SIG-M5 treated with dmso at 0.1 percent for 504 hours (cell line): ENCODE measurements at regions not wholly inside any gene's neighbourhood (a gene's known extent, or its start where the extent isn't known, plus 50 kb on each side); places are given as distances from the start of the nearest gene placed in this dataset.

Source experiments
- DNase-seq: peaks from one replicate; lab custom pipeline; 2025; ENCODE audit not compliant: unreplicated experiment; lab: John Stamatoyannopoulos, UW

DNA sequence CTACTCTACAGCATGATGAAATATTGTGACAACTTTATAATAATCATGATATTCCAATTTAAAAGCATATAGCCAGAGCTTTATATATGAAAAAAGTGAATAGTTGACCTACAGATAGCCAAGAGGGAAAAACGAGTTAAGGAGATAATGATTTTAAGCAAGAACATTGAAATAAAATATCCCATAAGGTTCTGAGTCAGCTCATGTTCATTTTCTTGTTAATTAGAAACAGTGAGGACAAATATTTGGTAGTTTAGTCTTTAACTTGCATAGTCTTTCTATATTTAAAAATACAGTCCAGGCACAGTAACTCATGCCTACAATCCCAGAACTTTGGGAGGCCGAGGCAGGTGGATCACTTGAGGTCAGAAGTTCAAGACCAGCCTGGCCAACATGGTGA is 55.8 kb upstream of the CDH6 start:
- DNase-seq, result no peak

DNA sequence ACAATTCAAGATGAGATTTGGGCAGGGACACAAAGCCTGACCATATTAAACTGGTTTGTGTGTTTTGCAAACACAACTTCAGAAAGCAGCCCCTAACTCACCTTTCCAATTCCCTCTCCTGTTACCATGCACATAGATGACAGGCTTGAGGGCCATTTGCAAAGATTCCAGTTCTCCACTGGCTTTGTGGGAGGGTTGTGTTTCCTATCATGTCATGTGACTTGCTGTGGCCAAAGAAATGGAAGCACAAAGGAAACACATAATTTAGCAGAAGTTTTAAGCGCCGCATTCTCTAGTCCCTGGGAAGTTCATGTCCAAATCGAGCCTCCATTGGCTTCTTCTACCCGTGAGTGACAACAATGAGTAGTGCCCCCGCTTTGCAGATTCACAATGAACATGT is 57.9 kb upstream of the CDH6 start:
- no peak for DNase-seq

DNA sequence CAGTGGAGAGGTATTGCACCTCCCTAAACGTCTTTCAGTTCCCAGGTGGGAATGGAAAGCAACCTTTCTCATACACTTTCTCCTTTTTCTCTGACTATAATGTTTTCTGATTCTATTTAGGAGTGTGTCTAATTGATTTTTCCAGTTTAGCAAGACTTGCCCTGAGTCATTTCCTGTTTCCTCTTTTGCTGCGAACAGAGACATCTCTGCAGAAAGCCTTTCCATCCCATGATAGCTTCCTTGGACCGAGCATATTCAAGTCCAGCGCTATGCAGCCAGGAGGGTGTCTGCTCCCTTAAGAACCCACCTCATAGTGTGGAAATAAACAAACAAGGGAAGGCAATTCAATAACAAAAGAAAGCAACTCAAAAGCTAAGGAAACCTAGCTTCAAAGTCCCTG is 60.0 kb upstream of the CDH6 start:
- DNase-seq, result peak; percentile 65

DNA sequence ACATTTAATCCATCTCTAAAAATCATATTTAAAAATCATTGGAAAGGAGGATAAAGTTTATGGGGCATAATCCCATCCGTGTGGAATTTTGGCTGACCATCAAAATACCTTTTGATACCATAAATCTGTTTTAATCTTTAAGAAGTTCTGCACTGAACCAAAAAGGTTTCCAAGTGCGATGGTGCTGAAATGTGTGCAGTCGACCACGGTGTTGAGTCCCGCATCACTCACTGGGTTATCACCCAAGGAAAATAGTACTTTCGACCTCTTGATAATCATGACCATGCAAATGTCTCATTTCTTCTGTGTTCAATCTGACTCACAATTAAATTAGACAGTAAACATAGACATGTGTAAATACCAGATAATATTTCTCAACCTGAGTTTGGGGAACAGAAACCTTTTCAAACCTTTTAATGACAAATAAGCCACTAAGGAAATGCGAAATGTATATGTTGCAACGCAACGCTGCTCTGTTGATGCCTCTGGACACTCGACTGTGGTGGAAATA is 62.0 kb upstream of the CDH6 start:
- peak; percentile 50 for DNase-seq

DNA sequence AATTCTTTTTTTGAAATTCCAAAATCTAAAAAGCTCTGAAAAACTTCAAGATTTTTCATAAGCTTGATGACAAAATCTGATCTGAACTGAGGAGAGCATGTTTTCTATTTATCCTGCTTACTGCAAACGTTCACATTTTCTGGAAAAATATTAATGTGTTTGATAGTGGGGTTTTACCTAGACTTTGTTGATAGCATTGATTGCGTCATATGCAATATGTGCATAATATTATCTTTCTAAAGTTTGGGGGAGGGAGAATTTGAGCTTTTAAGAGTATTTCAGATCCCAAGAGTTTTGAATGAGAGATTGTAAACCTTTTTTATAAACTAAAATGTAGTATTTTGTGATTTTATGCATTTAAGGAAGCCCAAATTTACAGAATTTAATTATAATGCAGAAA is 62.8 kb upstream of the CDH6 start:
- DNase-seq, result no peak

DNA sequence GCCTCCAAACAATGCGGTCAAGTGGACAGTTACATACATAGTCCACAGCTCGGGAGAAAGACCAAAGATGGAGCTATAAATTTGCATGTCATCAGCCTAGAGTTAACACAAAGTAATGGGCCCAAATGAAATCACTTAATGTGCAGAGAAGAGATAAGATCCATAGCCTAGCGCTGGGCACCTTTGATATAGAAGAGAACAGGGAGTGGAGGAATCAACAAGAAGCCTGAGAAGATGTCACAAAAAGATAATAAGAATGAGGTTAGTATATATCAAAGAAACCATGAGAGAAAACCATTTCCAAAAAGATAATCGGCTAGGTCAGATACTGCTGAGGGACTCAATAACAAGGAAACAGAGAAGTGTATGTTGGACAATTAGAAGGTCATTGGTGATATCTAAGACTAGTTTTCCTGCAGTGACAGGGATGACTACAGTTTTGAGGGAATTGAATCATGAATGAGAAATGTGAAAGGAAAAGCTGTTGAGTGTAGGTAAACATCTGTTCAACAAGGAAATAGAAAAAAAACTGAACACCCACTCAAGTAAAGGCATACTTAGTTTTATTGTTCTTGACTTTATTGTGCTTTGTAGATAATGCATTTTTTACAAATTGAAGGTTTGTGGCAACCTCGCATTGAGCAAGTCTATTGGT is 68.7 kb upstream of the CDH6 start:
- DNase-seq, result no peak

DNA sequence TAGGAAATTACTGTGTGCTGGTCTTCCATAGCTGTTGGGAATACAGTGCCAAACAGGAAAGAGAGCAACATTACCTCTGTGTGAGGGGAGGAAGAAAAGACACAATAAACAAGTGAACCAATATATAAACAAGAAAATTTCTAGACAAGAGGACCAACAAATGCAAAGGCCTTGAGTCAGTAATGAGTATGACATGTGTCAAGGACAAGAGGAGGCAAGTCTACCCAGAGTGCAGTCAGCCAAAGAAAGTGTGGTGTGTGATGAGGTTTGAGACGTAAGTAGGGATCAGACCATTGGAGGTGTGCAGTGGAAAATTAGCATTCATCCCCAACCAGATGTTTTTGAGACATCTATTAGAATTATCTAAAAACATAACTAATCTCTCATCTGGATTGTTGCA is 69.5 kb upstream of the CDH6 start:
- no peak for DNase-seq

DNA sequence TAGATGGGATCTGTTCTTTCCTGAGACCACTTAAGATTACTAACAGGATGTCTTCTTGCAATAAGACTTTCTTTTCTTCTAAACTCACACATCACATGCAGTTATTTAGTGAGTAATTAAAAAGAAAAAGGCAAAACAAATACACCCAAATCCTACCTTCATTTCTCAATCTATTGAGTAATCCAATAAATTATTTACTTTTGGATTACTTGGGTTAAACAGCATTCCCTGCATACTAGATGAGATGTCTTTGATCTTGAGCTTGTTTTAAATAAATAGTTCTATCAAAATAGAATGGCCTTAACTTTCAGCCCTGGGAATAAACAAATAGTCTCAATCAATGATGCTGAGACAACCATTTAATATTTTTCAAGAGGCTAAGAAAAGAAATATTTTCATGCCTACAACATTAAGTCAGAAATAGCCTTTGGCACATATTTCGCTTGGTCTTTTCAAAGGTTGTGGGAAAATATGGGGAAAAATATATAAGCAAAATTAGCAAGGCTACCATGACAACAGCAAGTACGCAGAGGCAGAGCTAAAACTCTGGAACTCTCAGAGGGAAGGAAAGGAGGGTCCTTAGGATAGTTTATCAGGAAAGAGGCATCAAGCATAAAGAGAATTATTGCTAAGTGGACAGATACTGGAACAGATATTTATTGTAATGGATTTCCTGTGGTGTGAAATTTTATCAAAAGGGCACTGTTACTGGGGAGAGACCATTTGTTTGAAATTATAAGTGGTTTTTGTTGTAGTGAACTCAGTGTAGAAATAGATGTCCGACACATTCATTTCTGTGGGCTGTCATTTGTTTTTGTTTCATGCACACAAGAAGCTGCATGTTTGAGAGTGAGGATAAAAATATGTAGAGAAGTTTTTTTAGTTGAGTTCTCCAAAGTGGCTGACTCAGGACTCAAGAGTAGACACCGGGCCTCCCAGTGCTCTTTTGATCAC is 70.2 kb upstream of the CDH6 start:
- no peak for DNase-seq

DNA sequence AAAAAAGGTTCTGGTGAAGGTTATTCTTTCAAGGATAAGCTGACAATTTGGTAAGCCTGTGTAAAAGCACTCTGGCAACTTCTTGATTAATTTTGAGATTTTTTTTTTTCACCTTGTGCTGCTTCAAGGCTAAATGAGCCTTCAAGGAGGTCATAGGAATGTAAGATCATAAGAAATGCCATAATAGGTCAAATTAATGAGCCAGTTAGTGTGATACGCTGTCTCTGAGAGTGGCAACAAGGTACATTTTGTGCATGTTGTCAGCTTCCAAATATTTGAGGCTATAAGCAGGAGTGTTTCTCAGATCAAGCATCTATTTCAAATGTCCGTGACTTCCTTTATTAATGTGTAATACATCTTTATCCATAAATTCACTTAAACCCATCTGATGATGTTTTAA is 72.3 kb upstream of the CDH6 start:
- DNase-seq, result no peak

DNA sequence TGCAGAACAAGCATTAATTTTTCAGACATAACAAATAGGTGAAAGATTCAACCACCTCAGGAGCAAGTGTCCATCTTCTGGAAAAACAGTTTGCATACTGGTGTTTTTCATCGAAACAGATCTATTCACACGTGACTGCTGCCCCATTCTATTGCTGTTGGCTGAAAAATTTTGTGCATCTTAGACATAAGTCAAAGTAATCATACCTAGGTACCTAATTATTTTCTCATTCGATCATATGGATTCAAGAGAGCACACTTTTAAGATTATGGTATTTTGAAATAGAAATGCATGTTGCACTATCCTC is 72.9 kb upstream of the CDH6 start:
- DNase-seq, result no peak

DNA sequence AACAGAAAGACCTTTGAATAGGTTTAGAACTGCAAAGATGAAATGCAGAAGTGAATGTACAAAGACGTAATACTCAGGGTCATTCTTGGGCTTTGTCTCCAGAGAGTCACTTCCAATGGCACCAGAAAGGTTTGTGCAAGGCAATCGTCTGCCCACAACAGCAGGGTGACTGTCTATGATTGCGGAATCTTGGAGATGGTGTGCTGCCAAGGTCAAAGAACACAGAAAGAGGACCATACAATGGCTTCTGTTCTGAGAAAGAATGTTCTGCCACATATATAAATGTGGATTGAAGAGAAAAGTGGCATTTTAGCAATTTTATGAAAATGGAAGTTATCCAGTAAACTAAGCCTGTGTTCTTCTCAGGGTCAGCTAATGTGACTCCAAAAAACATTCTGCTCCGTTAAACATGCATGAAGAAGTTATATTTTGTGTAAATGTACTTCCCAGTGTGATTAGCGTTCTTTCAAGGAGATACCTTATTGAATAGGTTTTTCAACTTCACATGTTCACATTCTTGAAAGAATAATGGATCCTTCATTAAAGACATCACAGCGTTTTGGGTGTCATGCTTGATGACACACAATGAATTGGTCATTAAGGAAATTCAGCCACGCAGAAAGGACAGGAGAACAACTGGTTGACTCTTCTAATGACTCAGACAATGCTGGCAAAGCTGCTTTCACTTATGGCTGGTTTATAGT is 73.4 kb upstream of the CDH6 start:
- DNase-seq, result peak; percentile 80

DNA sequence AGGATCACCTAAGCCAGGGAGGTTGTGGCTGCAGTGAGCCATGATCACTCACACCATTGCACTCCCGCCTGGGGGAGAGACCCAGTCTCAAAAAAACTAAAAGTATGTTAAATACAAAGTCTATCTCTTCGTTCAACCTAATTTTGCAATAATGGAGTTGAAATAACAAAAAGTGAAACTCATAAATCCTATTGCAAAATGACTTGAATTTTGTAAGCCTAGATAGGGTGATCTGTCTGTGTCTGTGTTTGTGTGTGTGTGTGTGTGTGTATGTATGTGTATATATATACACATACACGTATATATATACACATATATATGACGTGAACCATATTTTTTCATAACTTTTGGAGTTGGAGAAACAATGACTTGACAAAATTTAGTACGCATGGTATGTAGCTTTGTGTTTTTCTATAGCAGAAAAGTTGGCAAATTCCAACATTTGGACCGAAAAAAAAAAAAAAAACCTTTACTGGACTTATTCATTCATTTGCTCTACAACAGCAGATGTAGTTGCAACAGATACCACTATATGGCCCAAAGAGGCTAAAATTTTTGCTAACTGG is 76.9 kb upstream of the CDH6 start:
- peak; percentile 51 for DNase-seq

DNA sequence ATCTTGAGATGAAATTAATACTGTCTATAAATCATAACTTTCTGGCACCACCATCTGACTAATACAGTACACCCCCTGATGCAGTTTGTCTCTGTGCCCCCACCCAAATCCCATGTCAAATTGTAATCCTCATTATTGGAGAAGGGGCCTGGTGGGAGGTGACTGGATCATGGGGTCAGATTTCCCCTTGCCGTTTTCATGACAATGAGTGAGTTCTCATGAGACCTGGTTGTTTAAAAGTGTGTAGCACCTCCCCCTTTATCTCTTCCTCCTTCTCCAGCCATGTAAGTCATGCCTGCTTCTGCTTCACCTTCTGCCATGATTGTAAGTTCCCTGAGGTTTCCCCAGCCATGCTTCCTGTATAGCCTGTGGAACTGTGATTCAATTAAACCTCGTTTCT is 78.7 kb upstream of the CDH6 start:
- no peak for DNase-seq

DNA sequence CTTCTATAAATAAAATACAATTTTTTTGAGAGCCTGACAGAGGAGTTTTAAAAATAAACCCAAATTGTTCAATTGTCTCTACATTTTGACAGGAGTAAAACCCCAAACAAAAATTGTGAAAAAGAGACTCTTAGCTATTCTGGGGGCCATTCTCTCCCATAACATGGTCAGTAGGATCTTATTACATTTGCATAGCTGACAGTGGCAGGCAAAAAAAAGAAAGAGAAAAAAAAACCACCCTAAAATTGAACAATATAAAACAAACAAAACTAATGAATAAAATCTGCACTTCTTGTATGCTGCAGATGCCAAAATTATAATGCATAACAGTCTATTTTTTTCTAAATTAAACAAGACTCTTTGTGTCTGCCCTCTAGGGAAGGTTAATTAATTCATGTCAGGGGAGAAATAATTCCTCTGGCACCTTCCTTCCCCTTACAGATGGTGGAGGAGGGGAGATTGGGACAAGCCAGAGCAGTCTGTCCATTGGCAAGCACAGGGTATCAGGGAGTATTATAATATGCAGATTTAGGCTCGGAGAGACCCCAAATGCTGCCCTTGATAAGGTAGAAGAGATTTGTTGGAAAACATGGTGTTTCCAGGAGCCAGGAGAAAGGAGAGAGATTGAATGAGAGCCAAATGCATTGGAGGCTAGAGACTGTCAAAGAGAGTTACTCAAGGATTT is 79.7 kb upstream of the CDH6 start:
- DNase-seq, result no peak

DNA sequence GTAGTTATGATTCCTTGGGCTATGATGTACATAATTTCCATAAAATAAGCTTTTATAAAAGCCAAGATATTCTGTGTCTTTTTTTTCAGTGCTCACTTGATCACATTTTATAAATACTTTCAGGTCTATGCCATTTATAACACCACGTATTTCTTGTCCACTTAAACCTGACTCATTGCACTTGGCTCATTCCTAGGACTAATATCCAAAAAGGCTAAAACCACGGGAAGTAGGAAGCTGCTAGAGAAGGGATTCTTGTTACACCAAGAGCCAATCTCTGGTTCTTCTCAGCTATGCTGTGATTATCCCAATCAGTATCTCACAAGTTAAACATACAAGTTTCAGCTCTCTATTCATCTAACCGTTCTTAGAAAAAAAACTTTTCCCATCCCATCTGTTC is 80.4 kb upstream of the CDH6 start:
- DNase-seq, result no peak

DNA sequence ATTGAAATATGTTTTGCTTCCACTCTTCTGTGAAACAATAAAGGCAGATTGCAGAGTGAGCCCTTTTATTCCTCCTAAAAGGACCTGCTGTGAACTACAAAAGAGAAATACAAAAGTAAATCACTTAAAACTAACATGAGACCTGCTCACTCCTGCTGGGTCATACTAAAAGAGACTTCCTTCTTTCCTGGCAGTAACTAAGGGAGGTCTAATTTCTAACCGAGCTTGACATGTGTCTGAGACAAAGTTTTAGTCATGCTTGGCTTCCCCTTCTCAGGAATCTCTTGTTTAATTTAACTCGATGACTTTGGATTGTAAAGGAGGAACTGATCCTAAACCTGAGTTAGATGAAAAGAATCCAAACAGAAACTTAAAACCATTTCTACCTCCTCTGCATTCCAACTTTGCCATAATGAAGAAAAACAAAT is 86.4 kb upstream of the CDH6 start:
- DNase-seq, result no peak

DNA sequence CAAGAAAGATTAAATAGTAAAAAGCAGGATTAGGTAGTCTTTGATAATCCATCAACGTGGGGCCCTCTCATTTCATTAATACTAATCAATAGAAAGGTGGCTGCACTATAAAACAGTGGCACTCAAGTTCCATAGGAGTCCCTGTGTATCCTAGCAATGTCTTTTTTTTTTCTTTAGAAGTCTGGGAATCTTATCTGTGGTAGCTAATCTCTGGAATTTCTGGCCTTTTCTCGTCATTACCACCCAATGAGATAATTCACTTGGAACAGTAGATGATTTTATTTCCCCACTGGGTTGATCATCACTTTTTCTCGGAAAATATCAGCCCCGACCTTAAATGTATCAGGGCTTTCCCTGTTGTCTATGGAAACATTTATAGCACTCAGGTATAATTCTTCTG is 86.8 kb upstream of the CDH6 start:
- DNase-seq, result no peak

DNA sequence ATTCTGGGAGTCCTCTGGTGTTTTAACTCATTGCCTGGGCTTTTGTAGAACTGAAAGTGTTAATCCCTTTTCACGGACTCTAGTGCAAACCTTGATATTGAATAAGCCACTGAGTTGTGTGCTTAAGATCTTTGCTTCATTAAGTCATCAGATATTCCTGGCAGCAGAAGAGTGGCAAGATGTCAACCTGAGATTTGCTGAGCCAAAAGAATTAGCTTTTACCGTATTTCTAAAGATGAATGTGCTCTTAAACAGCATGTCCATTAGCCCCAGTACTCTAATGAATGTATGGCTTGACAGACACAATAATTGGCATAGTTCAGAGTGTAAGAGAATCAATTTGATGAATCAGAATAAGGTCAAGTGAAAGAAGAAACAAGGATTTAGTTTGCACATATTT is 87.2 kb upstream of the CDH6 start:
- no peak for DNase-seq

DNA sequence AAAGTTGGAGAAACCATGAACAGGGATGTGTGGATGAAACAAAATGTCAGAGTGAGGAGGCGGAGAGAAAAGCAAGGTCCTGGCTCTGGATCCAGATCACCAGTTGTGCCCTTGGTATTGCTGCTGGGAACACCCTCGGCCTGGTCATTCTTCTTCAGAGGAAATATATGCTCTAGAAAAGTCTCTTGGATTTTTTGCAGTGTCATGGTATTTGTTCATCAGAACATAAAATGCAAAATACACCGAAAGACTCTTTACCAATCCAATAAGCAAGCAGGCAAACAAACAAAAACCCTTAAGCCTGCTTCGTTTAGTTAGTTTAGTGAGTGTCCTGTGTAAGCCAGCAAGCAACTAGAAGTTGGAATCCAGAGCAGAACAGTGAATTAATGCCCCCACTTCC is 88.7 kb upstream of the CDH6 start:
- no peak for DNase-seq

DNA sequence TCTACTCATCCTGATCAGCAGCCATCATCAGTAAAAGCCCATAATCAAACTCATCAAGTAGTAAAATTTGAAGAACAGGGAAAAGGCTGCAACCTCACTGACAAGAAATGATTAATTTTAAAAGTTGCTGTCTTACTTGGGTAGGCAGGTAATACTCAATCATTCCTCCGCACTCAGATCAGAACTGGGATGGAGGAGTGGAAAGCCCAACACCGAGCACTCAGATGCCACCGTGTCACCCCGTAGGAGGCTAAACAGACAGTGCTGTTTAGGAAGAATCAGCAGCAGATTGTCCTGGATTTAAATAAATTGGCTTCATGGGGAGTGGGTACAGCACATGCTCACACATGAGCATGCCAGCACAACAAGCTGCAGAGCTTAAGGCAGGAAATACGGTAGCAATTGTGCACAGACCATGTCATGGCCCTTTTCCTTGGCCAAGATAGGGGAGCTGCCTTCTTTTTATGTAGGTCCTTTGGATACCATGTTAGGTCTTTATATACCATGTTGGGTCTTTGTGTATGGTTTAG is 92.6 kb upstream of the CDH6 start:
- no peak for DNase-seq
